MM.1S (cell line): ENCODE measurements at regions not wholly inside any gene's neighbourhood (a gene's known extent, or its start where the extent isn't known, plus 50 kb on each side); places are given as distances from the start of the nearest gene placed in this dataset.

Experiments
- EZH2 ChIP-seq: fragments of 300-600 bp; sonication (generic); optimal IDR thresholded peaks from 2 replicates; pipeline ENCODE3; 2017; ENCODE audit warnings: low read depth, mild to moderate bottlenecking, antibody characterized with exemption, low read length, mixed read lengths
- EZH2phosphoT487 ChIP-seq: fragments of 300-600 bp; sonication (generic); IDR thresholded peaks from 2 replicates; pipeline ENCODE4 v1.6.1; 2018; ENCODE audit warnings: antibody characterized with exemption, low read length
- TF ChIP-seq, protein P1 (sequence below): fragments of 300-600 bp; sonication (generic); IDR thresholded peaks from 2 replicates; pipeline ENCODE4 v1.5.1; 2016; ENCODE audit warnings: antibody characterized with exemption, low read length, mixed read lengths

DNA sequence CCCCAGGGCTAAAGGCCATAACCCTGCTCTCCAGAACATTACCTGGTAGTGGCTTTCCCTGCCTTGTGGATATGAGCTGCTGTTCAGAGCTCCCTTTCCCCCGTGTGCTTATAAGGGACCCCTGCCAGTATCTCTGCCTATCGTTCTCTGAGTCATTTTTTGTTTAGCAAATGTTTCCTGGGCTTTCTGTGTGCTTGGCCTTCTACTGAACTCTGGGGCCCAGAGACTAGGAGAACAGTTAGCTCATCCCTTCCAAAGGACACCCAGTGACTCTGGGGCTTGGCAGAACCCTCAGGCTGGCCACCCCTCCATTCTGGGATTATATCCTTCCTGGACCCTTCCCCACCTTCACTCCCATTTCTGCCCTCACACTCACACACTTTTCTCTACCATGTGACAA lies 80.8 kb upstream of the POU3F1 start:
- TF ChIP-seq, protein P1, sequence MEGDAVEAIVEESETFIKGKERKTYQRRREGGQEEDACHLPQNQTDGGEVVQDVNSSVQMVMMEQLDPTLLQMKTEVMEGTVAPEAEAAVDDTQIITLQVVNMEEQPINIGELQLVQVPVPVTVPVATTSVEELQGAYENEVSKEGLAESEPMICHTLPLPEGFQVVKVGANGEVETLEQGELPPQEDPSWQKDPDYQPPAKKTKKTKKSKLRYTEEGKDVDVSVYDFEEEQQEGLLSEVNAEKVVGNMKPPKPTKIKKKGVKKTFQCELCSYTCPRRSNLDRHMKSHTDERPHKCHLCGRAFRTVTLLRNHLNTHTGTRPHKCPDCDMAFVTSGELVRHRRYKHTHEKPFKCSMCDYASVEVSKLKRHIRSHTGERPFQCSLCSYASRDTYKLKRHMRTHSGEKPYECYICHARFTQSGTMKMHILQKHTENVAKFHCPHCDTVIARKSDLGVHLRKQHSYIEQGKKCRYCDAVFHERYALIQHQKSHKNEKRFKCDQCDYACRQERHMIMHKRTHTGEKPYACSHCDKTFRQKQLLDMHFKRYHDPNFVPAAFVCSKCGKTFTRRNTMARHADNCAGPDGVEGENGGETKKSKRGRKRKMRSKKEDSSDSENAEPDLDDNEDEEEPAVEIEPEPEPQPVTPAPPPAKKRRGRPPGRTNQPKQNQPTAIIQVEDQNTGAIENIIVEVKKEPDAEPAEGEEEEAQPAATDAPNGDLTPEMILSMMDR, result no peak
- TF ChIP-seq EZH2 (no peak), EZH2phosphoT487 (no peak)
